ENCODE measurements at regions not wholly inside any gene's neighbourhood (a gene's known extent, or its start where the extent isn't known, plus 50 kb on each side); places are given as distances from the start of the nearest gene placed in this dataset.

- Histone ChIP-seq H3K9me2 (ENCODE audit: low read depth, low read length) (no peaks in the 10 kb centered on the region), H3K4me1 (ENCODE audit: insufficient read depth, low read length, severe bottlenecking) (no peaks in the 10 kb centered on the region), H3K9ac (ENCODE audit: low read length) (no peak overlapping the region), H3K4me2 (ENCODE audit: low read length) (no peak overlapping the region), H3K9me3 (ENCODE audit: low read length) (no peaks in the 10 kb centered on the region; the same call in 1 of the 2 replicates), H3K4me3 (ENCODE audit: low read depth, low read length, poor library complexity, severe bottlenecking) (no peak overlapping the region), H2AFZ (ENCODE audit: low read length) (no peak overlapping the region), H4K20me1 (ENCODE audit: insufficient read depth, low read length) (no peaks in the 10 kb centered on the region), H3K79me2 (ENCODE audit: insufficient read depth, low read length) (no peaks in the 10 kb centered on the region), H3K27ac (ENCODE audit: low read depth, low read length, poor library complexity, severe bottlenecking) (no peak overlapping the region), H3K27me3 (ENCODE audit: insufficient read depth, low read length) (0 out of 2 replicates have a peak, but pooled peaks cover 4% of the 10 kb centered on the region), H3K36me3 (ENCODE audit: insufficient read depth, low read length) (no peaks in the 10 kb centered on the region), H3F3A (ENCODE audit: insufficient read depth, low read length) (no peaks in the 10 kb centered on the region)
- TF ChIP-seq CTCF (IDR thresholded peaks at IDR 0.05; ENCODE audit: low read length), result no peak
- no peak for TF ChIP-seq EZH2 (IDR thresholded peaks at IDR 0.05; ENCODE audit: borderline replicate concordance, low read length)
These were observed 70.3 kb downstream of the UNC5CL start for GRCh38 chr6:40968620-40969164.

- Histone ChIP-seq H3K4me2 (ENCODE audit: low read length) (no peak overlapping the region), H3K9me3 (ENCODE audit: low read length) (no peaks in the 10 kb centered on the region), H3K79me2 (ENCODE audit: insufficient read depth, low read length) (no peaks in the 10 kb centered on the region), H3K9ac (ENCODE audit: low read length) (no peak overlapping the region), H3K27me3 (ENCODE audit: insufficient read depth, low read length) (0 out of 2 replicates have a peak, but pooled peaks cover 4% of the 10 kb centered on the region), H3K27ac (ENCODE audit: low read depth, low read length, poor library complexity, severe bottlenecking) (no peak overlapping the region), H3K36me3 (ENCODE audit: insufficient read depth, low read length) (no peaks in the 10 kb centered on the region), H2AFZ (ENCODE audit: low read length) (no peak overlapping the region), H3K9me2 (ENCODE audit: low read depth, low read length) (no peaks in the 10 kb centered on the region), H4K20me1 (ENCODE audit: insufficient read depth, low read length) (no peaks in the 10 kb centered on the region), H3K4me3 (ENCODE audit: low read depth, low read length, poor library complexity, severe bottlenecking) (no peak overlapping the region), H3F3A (ENCODE audit: insufficient read depth, low read length) (no peaks in the 10 kb centered on the region), H3K4me1 (ENCODE audit: insufficient read depth, low read length, severe bottlenecking) (no peaks in the 10 kb centered on the region)
- no peak for TF ChIP-seq EZH2 (IDR thresholded peaks at IDR 0.05; ENCODE audit: borderline replicate concordance, low read length)
- TF ChIP-seq CTCF (IDR thresholded peaks at IDR 0.05; ENCODE audit: low read length), result no peak
These were observed 72.2 kb downstream of the UNC5CL start for GRCh38 chr6:40966860-40967259.

- no peaks in the 10 kb centered on the region for H3K79me2 ChIP-seq (ENCODE audit: insufficient read depth, low read length)
- H3K27me3 ChIP-seq (ENCODE audit: insufficient read depth, low read length), result 0 out of 2 replicates have a peak, but pooled peaks cover 4% of the 10 kb centered on the region
- no peaks in the 10 kb centered on the region for H3K9me2 ChIP-seq (ENCODE audit: low read depth, low read length)
- no peaks in the 10 kb centered on the region for H4K20me1 ChIP-seq (ENCODE audit: insufficient read depth, low read length)
- H3K27ac ChIP-seq (ENCODE audit: low read depth, low read length, poor library complexity, severe bottlenecking), result no peak overlapping the region
- no peaks in the 10 kb centered on the region for H3K36me3 ChIP-seq (ENCODE audit: insufficient read depth, low read length)
- H2AFZ ChIP-seq (ENCODE audit: low read length), result no peak overlapping the region
- H3K9ac ChIP-seq (ENCODE audit: low read length), result no peak overlapping the region
- no peak overlapping the region for H3K4me3 ChIP-seq (ENCODE audit: low read depth, low read length, poor library complexity, severe bottlenecking)
- H3K4me1 ChIP-seq (ENCODE audit: insufficient read depth, low read length, severe bottlenecking), result no peaks in the 10 kb centered on the region
- no peaks in the 10 kb centered on the region for H3F3A ChIP-seq (ENCODE audit: insufficient read depth, low read length)
- H3K4me2 ChIP-seq (ENCODE audit: low read length), result no peak overlapping the region
- TF ChIP-seq CTCF (IDR thresholded peaks at IDR 0.05; ENCODE audit: low read length) (no peak), EZH2 (IDR thresholded peaks at IDR 0.05; ENCODE audit: borderline replicate concordance, low read length) (no peak)
- H3K9me3 ChIP-seq (ENCODE audit: low read length), result no peaks in the 10 kb centered on the region
These were observed 74.0 kb downstream of the UNC5CL start for GRCh38 chr6:40965046-40965445.
